HEK293 (cell line): ENCODE measurements at regions not wholly inside any gene's neighbourhood (a gene's known extent, or its start where the extent isn't known, plus 50 kb on each side); places are given as distances from the start of the nearest gene placed in this dataset.

Experiments used
- CTCF ChIA-PET: fragments of 350-600 bp; formaldehyde crosslinking; extraction: SDS; loops from one replicate; lab custom pipeline; 2021; ENCODE audit warnings: antibody characterized with exemption; lab: Yijun Ruan, JAX
- POLR2A ChIA-PET: fragments of 300-600 bp; formaldehyde crosslinking; extraction: SDS; loops from one replicate; lab custom pipeline; 2020; ENCODE audit warnings: antibody characterized with exemption, inconsistent platforms; lab: Yijun Ruan, JAX
- H3K27ac ChIP-seq: fragments of 200-500 bp; sonication (Bioruptor generic); 2 replicates; pipeline ENCODE4 v1.5.1; 2014; ENCODE audit warnings: low read depth, low read length, control low read depth, inconsistent platforms; ENCODE audit errors: extremely low read depth
- H3K36me3 ChIP-seq, 2 experiments: fragments of 200-500 bp in 1 of 2; sonication (Bioruptor generic) in 1 of 2; 1 replicate in 1 of 2; 2 replicates in 1 of 2; pipeline ENCODE4 v1.5.1; 2014 to 2017; ENCODE audit warnings: inconsistent platforms in 2 of 2, low read length in 2 of 2; ENCODE audit not compliant: control insufficient read depth in 2 of 2, insufficient read depth in 1 of 2
- H3K4me1 ChIP-seq: fragments of 200-500 bp; sonication (Bioruptor generic); 2 replicates; pipeline ENCODE4 v1.5.1; 2014; ENCODE audit warnings: mild to moderate bottlenecking, low read length, inconsistent platforms; ENCODE audit not compliant: control insufficient read depth, insufficient read depth
- H3K4me3 ChIP-seq: 2 replicates; pipeline ENCODE4 v1.5.1; 2011; ENCODE audit warnings: low read depth, mild to moderate bottlenecking, control low read depth, low read length, moderate library complexity
- H3K9me3 ChIP-seq: fragments of 200-500 bp; sonication (Bioruptor generic); 2 replicates; pipeline ENCODE4 v1.5.1; 2014; ENCODE audit warnings: low read depth, low read length, inconsistent platforms; ENCODE audit not compliant: control insufficient read depth, insufficient read depth
- GLI2 ChIP-seq: fragments of 450-650 bp; formaldehyde crosslinking; IDR thresholded peaks from 2 replicates; pipeline ENCODE4; 2017; ENCODE audit warnings: missing biosample characterization, missing genetic modification characterization, low read depth, borderline replicate concordance
- GLIS2 ChIP-seq: fragments of 450-650 bp; formaldehyde crosslinking; IDR thresholded peaks from 2 replicates; pipeline ENCODE4 v1.5.1; 2016; ENCODE audit warnings: missing biosample characterization, missing genetic modification characterization
- KLF16 ChIP-seq: fragments of 450-650 bp; formaldehyde crosslinking; IDR thresholded peaks from 2 replicates; pipeline ENCODE4 v1.5.1; 2017; ENCODE audit warnings: missing biosample characterization, missing genetic modification characterization
- OVOL3 ChIP-seq: fragments of 450-650 bp; formaldehyde crosslinking; IDR thresholded peaks from 2 replicates; pipeline ENCODE4 v1.5.1; 2016; ENCODE audit warnings: missing biosample characterization, missing genetic modification characterization
- SP7 ChIP-seq: fragments of 450-650 bp; formaldehyde crosslinking; IDR thresholded peaks from 2 replicates; pipeline ENCODE4 v1.5.1; 2016; ENCODE audit warnings: missing biosample characterization, missing genetic modification characterization
- YY2 ChIP-seq: fragments of 450-650 bp; formaldehyde crosslinking; IDR thresholded peaks from 2 replicates; pipeline ENCODE4 v1.5.1; 2016; ENCODE audit warnings: missing biosample characterization, missing genetic modification characterization
- ZIC2 ChIP-seq: fragments of 450-650 bp; formaldehyde crosslinking; IDR thresholded peaks from 2 replicates; pipeline ENCODE4 v1.5.1; 2016; ENCODE audit warnings: missing biosample characterization, missing genetic modification characterization
- ZNF10 ChIP-seq: fragments of 450-650 bp; formaldehyde crosslinking; IDR thresholded peaks from 2 replicates; pipeline ENCODE4 v1.5.1; 2017; ENCODE audit warnings: missing biosample characterization, missing genetic modification characterization
- ZNF112 ChIP-seq: fragments of 450-650 bp; formaldehyde crosslinking; IDR thresholded peaks from 2 replicates; pipeline ENCODE4 v1.5.0; 2017; ENCODE audit warnings: missing biosample characterization, missing genetic modification characterization
- ZNF140 ChIP-seq: fragments of 450-650 bp; formaldehyde crosslinking; IDR thresholded peaks from 2 replicates; pipeline ENCODE4 v1.5.1; 2016; ENCODE audit warnings: missing biosample characterization, missing genetic modification characterization
- ZNF18 ChIP-seq: fragments of 450-650 bp; formaldehyde crosslinking; IDR thresholded peaks from 2 replicates; pipeline ENCODE4 v1.5.1; 2016; ENCODE audit warnings: missing biosample characterization, missing genetic modification characterization
- ZNF184 ChIP-seq: fragments of 450-650 bp; IDR thresholded peaks from 2 replicates; pipeline ENCODE4 v1.5.1; 2018; ENCODE audit warnings: missing biosample characterization, mild to moderate bottlenecking, missing genetic modification characterization
- ZNF19 ChIP-seq: fragments of 450-650 bp; formaldehyde crosslinking; IDR thresholded peaks from 2 replicates; pipeline ENCODE4; 2016; ENCODE audit warnings: missing biosample characterization, missing genetic modification characterization, low read depth
- ZNF214 ChIP-seq: fragments of 450-650 bp; formaldehyde crosslinking; IDR thresholded peaks from 2 replicates; pipeline ENCODE4 v1.5.1; 2017; ENCODE audit warnings: missing biosample characterization, mild to moderate bottlenecking, missing genetic modification characterization, borderline replicate concordance
- ZNF280C ChIP-seq: fragments of 450-650 bp; formaldehyde crosslinking; IDR thresholded peaks from 2 replicates; pipeline ENCODE4 v1.5.1; 2016; ENCODE audit warnings: missing biosample characterization, missing genetic modification characterization
- ZNF335 ChIP-seq: fragments of 450-650 bp; formaldehyde crosslinking; conservative IDR thresholded peaks from 2 replicates; pipeline ENCODE4 v1.5.1; 2016; ENCODE audit warnings: missing biosample characterization, missing genetic modification characterization
- ZNF350 ChIP-seq: fragments of 450-650 bp; formaldehyde crosslinking; IDR thresholded peaks from 2 replicates; pipeline ENCODE4 v1.5.0; 2017; ENCODE audit warnings: missing biosample characterization, mild to moderate bottlenecking, missing genetic modification characterization
- ZNF362 ChIP-seq: fragments of 450-650 bp; formaldehyde crosslinking; IDR thresholded peaks from 2 replicates; pipeline ENCODE4 v1.5.1; 2016; ENCODE audit warnings: missing biosample characterization, missing genetic modification characterization
- ZNF37A ChIP-seq: fragments of 450-650 bp; IDR thresholded peaks from 2 replicates; pipeline ENCODE4 v1.5.1; 2018; ENCODE audit warnings: missing biosample characterization, missing genetic modification characterization
- ZNF391 ChIP-seq: fragments of 450-650 bp; formaldehyde crosslinking; IDR thresholded peaks from 2 replicates; pipeline ENCODE4 v1.5.1; 2016; ENCODE audit warnings: low read depth, missing biosample characterization, missing genetic modification characterization, borderline replicate concordance
- ZNF501 ChIP-seq: fragments of 450-650 bp; formaldehyde crosslinking; IDR thresholded peaks from 2 replicates; pipeline ENCODE4 v1.5.1; 2016; ENCODE audit warnings: missing biosample characterization, missing genetic modification characterization
- ZNF510 ChIP-seq: fragments of 450-650 bp; formaldehyde crosslinking; IDR thresholded peaks from 2 replicates; pipeline ENCODE4 v1.5.1; 2018; ENCODE audit warnings: mild to moderate bottlenecking, missing genetic modification characterization, missing biosample characterization; ENCODE audit not compliant: insufficient replicate concordance
- ZNF521 ChIP-seq: fragments of 450-650 bp; formaldehyde crosslinking; IDR thresholded peaks from 2 replicates; pipeline ENCODE4 v1.5.1; 2017; ENCODE audit warnings: missing biosample characterization, mild to moderate bottlenecking, missing genetic modification characterization
- ZNF558 ChIP-seq: fragments of 450-650 bp; formaldehyde crosslinking; IDR thresholded peaks from 2 replicates; pipeline ENCODE4 v1.5.1; 2016; ENCODE audit warnings: missing biosample characterization, missing genetic modification characterization
- ZNF560 ChIP-seq: fragments of 450-650 bp; formaldehyde crosslinking; IDR thresholded peaks from 2 replicates; pipeline ENCODE4 v1.5.1; 2017; ENCODE audit warnings: missing biosample characterization, missing genetic modification characterization, borderline replicate concordance
- ZNF626 ChIP-seq: fragments of 450-650 bp; sonication (Bioruptor Pico); formaldehyde crosslinking; IDR thresholded peaks from 2 replicates; pipeline ENCODE4 v1.5.1; 2018; ENCODE audit warnings: missing biosample characterization, missing genetic modification characterization, inconsistent platforms
- ZNF639 ChIP-seq: fragments of 450-650 bp; formaldehyde crosslinking; IDR thresholded peaks from 2 replicates; pipeline ENCODE4 v1.5.1; 2016; ENCODE audit warnings: missing biosample characterization, missing genetic modification characterization
- ZNF707 ChIP-seq: fragments of 450-650 bp; formaldehyde crosslinking; IDR thresholded peaks from 2 replicates; pipeline ENCODE4 v1.5.1; 2016; ENCODE audit warnings: missing biosample characterization, missing genetic modification characterization
- ZNF76 ChIP-seq: fragments of 450-650 bp; formaldehyde crosslinking; IDR thresholded peaks from 2 replicates; pipeline ENCODE4; 2016; ENCODE audit warnings: low read depth, missing biosample characterization, missing genetic modification characterization, borderline replicate concordance
- ZNF843 ChIP-seq: fragments of 450-650 bp; formaldehyde crosslinking; IDR thresholded peaks from 2 replicates; pipeline ENCODE4 v1.5.1; 2016; ENCODE audit warnings: missing biosample characterization, missing genetic modification characterization
- ZSCAN18 ChIP-seq: fragments of 450-650 bp; formaldehyde crosslinking; IDR thresholded peaks from 2 replicates; pipeline ENCODE4 v1.5.1; 2016; ENCODE audit warnings: missing biosample characterization, missing genetic modification characterization

- TF ChIP-seq ZNF501 (tag by site-specific recombination) (no peak), ZNF350 (no peak), ZNF558 (no peak), ZNF510 (tag by site-specific recombination) (no peak), ZNF214 (tag by site-specific recombination) (no peak), GLI2 (tag by site-specific recombination) (no peak), ZNF76 (tag by site-specific recombination) (no peak), ZNF280C (no peak), ZNF362 (tag by site-specific recombination) (no peak), ZSCAN18 (tag by site-specific recombination) (no peak), ZNF707 (no peak), ZNF18 (tag by site-specific recombination) (no peak), ZNF184 (no peak), ZNF140 (no peak), ZNF560 (tag by site-specific recombination) (no peak)
- H3K9me3 ChIP-seq = no peaks in the 10 kb centered on the region
- no peak overlapping the region for H3K27ac ChIP-seq
- H3K4me3 ChIP-seq = no peak overlapping the region
- no peaks in the 10 kb centered on the region for H3K4me1 ChIP-seq
- ChIA-PET CTCF (no interaction called here), POLR2A (no interaction called here)
- H3K36me3 ChIP-seq = no peaks in the 10 kb centered on the region
These were observed 423.8 kb upstream of the SULF2 start for GRCh38 chr20:48209102-48209501.

- H3K9me3 ChIP-seq = no peaks in the 10 kb centered on the region
- H3K4me1 ChIP-seq = no peaks in the 10 kb centered on the region
- H3K4me3 ChIP-seq = no peak overlapping the region
- ChIA-PET CTCF (no interaction called here), POLR2A (no interaction called here)
- no peak overlapping the region for H3K27ac ChIP-seq
- no peaks in the 10 kb centered on the region for H3K36me3 ChIP-seq
- no peak for TF ChIP-seq ZNF391
- no peak for TF ChIP-seq ZNF626
- TF ChIP-seq ZNF112 (tag by site-specific recombination) = no peak
- no peak for TF ChIP-seq GLIS2
- TF ChIP-seq ZNF521 (tag by site-specific recombination) = no peak
- no peak for TF ChIP-seq ZNF639
- TF ChIP-seq ZNF350 = no peak
- no peak for TF ChIP-seq ZNF10 (tag by site-specific recombination)
- no peak for TF ChIP-seq YY2
- TF ChIP-seq ZNF19 (tag by site-specific recombination) = no peak
- TF ChIP-seq ZNF214 (tag by site-specific recombination) = no peak
- no peak for TF ChIP-seq ZNF335 (tag by site-specific recombination)
- TF ChIP-seq SP7 (tag by site-specific recombination) = no peak
- TF ChIP-seq ZIC2 (tag by site-specific recombination) = no peak
- no peak for TF ChIP-seq OVOL3 (tag by site-specific recombination)
- no peak for TF ChIP-seq KLF16 (tag by site-specific recombination)
- no peak for TF ChIP-seq ZNF37A
- no peak for TF ChIP-seq ZNF843 (tag by site-specific recombination)
These were observed 422.9 kb upstream of the SULF2 start for GRCh38 chr20:48208176-48208575.
